ENCODE measurements at regions not wholly inside any gene's neighbourhood (a gene's known extent, or its start where the extent isn't known, plus 50 kb on each side); places are given as distances from the start of the nearest gene placed in this dataset.

DNA sequence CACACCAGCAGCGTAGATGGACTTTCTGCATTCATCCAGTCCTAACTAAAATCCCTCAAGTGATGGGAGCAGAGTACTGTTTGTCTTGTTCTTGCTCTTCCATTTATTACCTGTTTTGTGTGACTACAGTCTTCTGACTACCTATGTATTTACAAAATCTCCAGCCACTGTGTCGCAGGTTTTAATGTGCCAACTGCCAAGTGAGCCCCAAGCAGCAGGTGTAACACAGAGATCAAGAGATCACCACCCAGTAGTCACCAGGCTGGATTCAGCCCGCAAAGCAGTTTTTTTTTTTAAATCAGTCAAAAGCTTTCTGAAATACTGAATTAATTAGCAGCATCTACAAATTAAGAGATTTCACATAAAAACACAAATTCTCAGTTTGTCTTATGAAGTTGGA lies 724.1 kb upstream of the USP15 start:
- TF ChIP-seq EZH2 (IDR thresholded peaks at IDR 0.05; ENCODE audit: insufficient read depth, poor library complexity, severe bottlenecking), result no peak
- no peak for TF ChIP-seq EZH2phosphoT487 (IDR thresholded peaks at IDR 0.05; ENCODE audit: insufficient read depth, low read depth)
